ENCODE measurements at regions not wholly inside any gene's neighbourhood (a gene's known extent, or its start where the extent isn't known, plus 50 kb on each side); places are given as distances from the start of the nearest gene placed in this dataset.

- TF ChIP-seq ZBTB40 (IDR thresholded peaks at IDR 0.05) (no peak), ZBTB40 (CRISPR knock-in tag; IDR thresholded peaks at IDR 0.05) (no peak), ZNF77 (CRISPR knock-in tag; IDR thresholded peaks at IDR 0.05) (no peak), ZNF354B (CRISPR knock-in tag; IDR thresholded peaks at IDR 0.05) (no peak), PRPF4 (IDR thresholded peaks at IDR 0.05; ENCODE audit: insufficient read depth, low read depth, low read length, poor library complexity, severe bottlenecking) (no peak), NCOA4 (IDR thresholded peaks at IDR 0.05; ENCODE audit: partially characterized antibody) (no peak), ETV6 (IDR thresholded peaks at IDR 0.05; ENCODE audit: borderline replicate concordance in 1 of 2, low read depth in 2 of 2, low read length in 1 of 2) (no peak), ETV6 (CRISPR knock-in tag; IDR thresholded peaks at IDR 0.05; ENCODE audit: borderline replicate concordance) (no peak), ZFP91 (CRISPR knock-in tag; IDR thresholded peaks at IDR 0.05) (no peak), MYBL2 (IDR thresholded peaks at IDR 0.05; ENCODE audit: low read depth) (no peak), MYBL2 (CRISPR knock-in tag; IDR thresholded peaks at IDR 0.05; ENCODE audit: borderline replicate concordance) (no peak), ZNF280A (IDR thresholded peaks at IDR 0.05; ENCODE audit: low read depth, partially characterized antibody) (no peak), ZNF124 (CRISPR knock-in tag; IDR thresholded peaks at IDR 0.05) (no peak), PPARD (CRISPR knock-in tag; IDR thresholded peaks at IDR 0.05) (no peak), ADNP (tag; IDR thresholded peaks at IDR 0.05) (no peak)
These were observed 566.1 kb downstream of the KCTD8 start (continued) for GRCh38 chr4:43882470-43882869.
